HG03521 (cell line): ENCODE measurements at regions not wholly inside any gene's neighbourhood (a gene's known extent, or its start where the extent isn't known, plus 50 kb on each side); places are given as distances from the start of the nearest gene placed in this dataset.

Experiments
- ATAC-seq: cut with Tn5 transposase; IDR thresholded peaks from one replicate; pipeline ENCODE4 v1.9.1; 2021; ENCODE audit warnings: mild to moderate bottlenecking, moderate library complexity; ENCODE audit not compliant: unreplicated experiment

- ATAC-seq = no peak
These were observed 266.4 kb upstream of the TBC1D5 start for GRCh38 chr3:18008706-18009368.

GRCh38 chr3:18007980-18008379 lies 265.5 kb upstream of the TBC1D5 start:
- no peak for ATAC-seq

GRCh38 chr3:17995769-17996168 lies 253.3 kb upstream of the TBC1D5 start:
- no peak for ATAC-seq

GRCh38 chr3:17994167-17994566 lies 251.7 kb upstream of the TBC1D5 start:
- ATAC-seq = no peak

GRCh38 chr3:17990390-17990789 lies 248.0 kb upstream of the TBC1D5 start:
- ATAC-seq = no peak

- ATAC-seq = no peak
These were observed 244.0 kb upstream of the TBC1D5 start for GRCh38 chr3:17986348-17986816.

- no peak for ATAC-seq
These were observed 243.4 kb upstream of the TBC1D5 start for GRCh38 chr3:17985658-17986347.

GRCh38 chr3:17983106-17983505 lies 240.7 kb upstream of the TBC1D5 start:
- ATAC-seq = no peak

- ATAC-seq = no peak
These were observed 239.9 kb upstream of the TBC1D5 start for GRCh38 chr3:17982211-17982880.

- no peak for ATAC-seq
These were observed 238.4 kb upstream of the TBC1D5 start for GRCh38 chr3:17980863-17981262.

- ATAC-seq = no peak
These were observed 237.5 kb upstream of the TBC1D5 start for GRCh38 chr3:17979911-17980310.

GRCh38 chr3:17979252-17979651 lies 236.8 kb upstream of the TBC1D5 start:
- ATAC-seq = no peak

- no peak for ATAC-seq
These were observed 231.9 kb upstream of the TBC1D5 start for GRCh38 chr3:17974206-17974841.

- no peak for ATAC-seq
These were observed 230.8 kb upstream of the TBC1D5 start for GRCh38 chr3:17972959-17973906.

- no peak for ATAC-seq
These were observed 230.0 kb upstream of the TBC1D5 start for GRCh38 chr3:17972476-17972875.

GRCh38 chr3:17972030-17972429 lies 229.6 kb upstream of the TBC1D5 start:
- ATAC-seq = no peak

- no peak for ATAC-seq
These were observed 227.6 kb upstream of the TBC1D5 start for GRCh38 chr3:17969985-17970568.

GRCh38 chr3:17969244-17969643 lies 226.8 kb upstream of the TBC1D5 start:
- ATAC-seq = no peak

GRCh38 chr3:17967953-17968607 lies 225.6 kb upstream of the TBC1D5 start:
- ATAC-seq = no peak

- no peak for ATAC-seq
These were observed 224.7 kb upstream of the TBC1D5 start for GRCh38 chr3:17967111-17967510.
